HCT116 (cell line): ENCODE measurements at regions not wholly inside any gene's neighbourhood (a gene's known extent, or its start where the extent isn't known, plus 50 kb on each side); places are given as distances from the start of the nearest gene placed in this dataset.

Experiments
- ATAC-seq: fragments of 200-7000 bp; cut with Tn5 transposase; 2 replicates; pipeline ENCODE4 v1.9.1; 2020; ENCODE audit warnings: mild to moderate bottlenecking, moderate library complexity
- BruUV-seq: library from RNA; stranded (reverse); fragments of 400-500 nt; replicated peaks from 2 replicates; lab custom pipeline; 2021; lab: Mats Ljungman, UMichigan
- CTCF ChIA-PET: fragments of 300-600 bp; sonication (Branson Sonifier 250); formaldehyde crosslinking; loops from one replicate; lab custom pipeline; 2021; ENCODE audit warnings: antibody characterized with exemption; lab: Charles Lee
- POLR2A ChIA-PET: fragments of 300-600, 350-600 bp; sonication (Branson Sonifier 250); formaldehyde crosslinking; loops from one replicate; lab custom pipeline; 2021; ENCODE audit warnings: antibody characterized with exemption; lab: Charles Lee
- RAD21 ChIA-PET, 2 experiments: fragments of 300-600 bp; sonication (Branson Sonifier 250); formaldehyde crosslinking; loops; one replicate each; lab custom pipeline; 2023; ENCODE audit warnings: low total read pairs in 2 of 2; ENCODE audit not compliant: uncharacterized antibody in 2 of 2, unreplicated experiment in 2 of 2, low non-redundant PET in 1 of 2; lab: Charles Lee
- DNase-seq: peaks from one replicate; pipeline ENCODE4 v3.0.0-alpha.2; 2010; ENCODE audit warnings: low read depth, low spot score
- H2AFZ ChIP-seq: fragments of 200-600 bp; shearing (Covaris generic), sonication (generic); 2 replicates; pipeline ENCODE4 v1.6.1; 2017; ENCODE audit warnings: low read depth, mixed run types, mixed read lengths, antibody characterized with exemption, low read length; ENCODE audit not compliant: poor library complexity, severe bottlenecking
- H3K27ac ChIP-seq: 2 replicates; pipeline ENCODE4 v1.5.1; 2012; ENCODE audit warnings: low read depth, low read length
- H3K27me3 ChIP-seq: fragments of 200-600 bp; sonication (generic); 2 replicates; pipeline ENCODE4 v1.6.1; 2016; ENCODE audit warnings: mixed run types, low read length, mixed read lengths; ENCODE audit not compliant: insufficient read depth
- H3K36me3 ChIP-seq, 2 experiments: fragments of 200-500 bp in 1 of 2; fragments of 200-600 bp in 1 of 2; sonication (Bioruptor generic) in 1 of 2; sonication (generic) in 1 of 2; 2 replicates each; pipeline versions ENCODE4 v1.5.1 to v1.6.1; 2014 to 2016; ENCODE audit warnings: low read length in 2 of 2, inconsistent platforms in 1 of 2, mixed read lengths in 1 of 2, mixed run types in 1 of 2; ENCODE audit not compliant: insufficient read depth in 2 of 2, control insufficient read depth in 1 of 2
- H3K4me1 ChIP-seq, 2 experiments: fragments of 200-600 bp in 1 of 2; sonication (generic) in 1 of 2; 2 replicates each; pipeline versions ENCODE4 v1.5.1 to v1.6.1; 2012 to 2017; ENCODE audit warnings: low read length in 2 of 2, inconsistent platforms in 1 of 2, mild to moderate bottlenecking in 1 of 2, mixed read lengths in 1 of 2, mixed run types in 1 of 2, moderate library complexity in 1 of 2; ENCODE audit not compliant: insufficient read depth in 2 of 2, control insufficient read depth in 1 of 2
- H3K4me2 ChIP-seq: fragments of 200-600 bp; sonication (generic); 2 replicates; pipeline ENCODE4 v1.6.1; 2017; ENCODE audit warnings: mixed run types, low read length, mixed read lengths
- H3K4me3 ChIP-seq, 2 experiments: fragments of 200-600 bp in 1 of 2; sonication (generic) in 1 of 2; replicated peaks in 1 of 2; 2 replicates each; pipeline ENCODE4 v1.5.1; 2011 to 2016; ENCODE audit warnings: low read length in 2 of 2, control low read depth in 1 of 2, low read depth in 1 of 2, mild to moderate bottlenecking in 1 of 2, mixed read lengths in 1 of 2, mixed run types in 1 of 2
- H3K79me2 ChIP-seq: fragments of 200-600 bp; sonication (generic); 2 replicates; pipeline ENCODE4 v1.6.1; 2017; ENCODE audit warnings: mild to moderate bottlenecking, mixed run types, low read length, moderate library complexity, mixed read lengths; ENCODE audit not compliant: insufficient read depth
- H3K9ac ChIP-seq: fragments of 200-600 bp; sonication (generic); 2 replicates; pipeline ENCODE4 v1.6.1; 2016; ENCODE audit warnings: low read length, mixed read lengths
- H3K9me2 ChIP-seq: fragments of 200-600 bp; sonication (generic), shearing (Covaris generic); 2 replicates; pipeline ENCODE4 v1.6.1; 2017; ENCODE audit warnings: mixed run types, mild to moderate bottlenecking, moderate library complexity; ENCODE audit not compliant: insufficient read depth
- H3K9me3 ChIP-seq, 2 experiments: fragments of 200-500 bp in 1 of 2; fragments of 200-600 bp in 1 of 2; sonication (Bioruptor generic) in 1 of 2; sonication (generic) in 1 of 2; 2 replicates each; pipeline ENCODE4 v1.6.1; 2014 to 2017; ENCODE audit warnings: low read length in 2 of 2, mixed read lengths in 2 of 2, inconsistent platforms in 1 of 2, low read depth in 1 of 2, mild to moderate bottlenecking in 1 of 2, mixed run types in 1 of 2, moderate library complexity in 1 of 2; ENCODE audit not compliant: control insufficient read depth in 1 of 2, insufficient read depth in 1 of 2
- H4K20me1 ChIP-seq: fragments of 200-600 bp; sonication (generic), shearing (Covaris generic); 2 replicates; pipeline ENCODE4 v1.6.1; 2017; ENCODE audit warnings: mixed run types, mild to moderate bottlenecking, moderate library complexity; ENCODE audit not compliant: insufficient read depth
- ATF3 ChIP-seq: IDR thresholded peaks from 2 replicates; pipeline ENCODE4 v1.6.1; 2012
- CBX3 ChIP-seq: IDR thresholded peaks from 2 replicates; pipeline ENCODE4 v1.6.1; 2012; ENCODE audit warnings: low read depth
- CTCF ChIP-seq, 3 experiments: fragments of 200-600 bp in 1 of 3; sonication (generic) in 1 of 3; IDR thresholded peaks in 2 of 3; conservative IDR thresholded peaks in 1 of 3; 2 replicates each; pipeline ENCODE4 v1.5.1; 2012 to 2017; ENCODE audit warnings: low read depth in 2 of 3, low read length in 2 of 3, antibody characterized with exemption in 1 of 3, borderline replicate concordance in 1 of 3, control low read depth in 1 of 3, mild to moderate bottlenecking in 1 of 3, mixed read lengths in 1 of 3, mixed run types in 1 of 3, moderate library complexity in 1 of 3; ENCODE audit not compliant: insufficient read depth in 1 of 3
- EGR1 ChIP-seq: IDR thresholded peaks from 2 replicates; pipeline ENCODE4 v1.6.1; 2012; ENCODE audit warnings: low read depth
- EZH2 ChIP-seq: fragments of 200-600 bp; sonication (generic); IDR thresholded peaks from 2 replicates; pipeline ENCODE4 v1.6.1; 2017; ENCODE audit warnings: antibody characterized with exemption, mixed run types
- EZH2phosphoT487 ChIP-seq: fragments of 200-600 bp; IDR thresholded peaks from 2 replicates; pipeline ENCODE4 v1.6.1; 2018; ENCODE audit warnings: antibody characterized with exemption, borderline replicate concordance
- JUND ChIP-seq: IDR thresholded peaks from 2 replicates; pipeline ENCODE4 v1.6.1; 2012
- POLR2A ChIP-seq: IDR thresholded peaks from 2 replicates; pipeline ENCODE4 v1.7.0; 2011; ENCODE audit warnings: borderline replicate concordance; ENCODE audit not compliant: insufficient read depth, insufficient read length; ENCODE audit errors: extremely low read depth
- POLR2AphosphoS5 ChIP-seq: IDR thresholded peaks from 2 replicates; pipeline ENCODE4 v1.6.1; 2011; ENCODE audit warnings: mild to moderate bottlenecking, low read depth, low read length, moderate library complexity
- SP1 ChIP-seq: IDR thresholded peaks from 2 replicates; pipeline ENCODE4 v1.6.1; 2012; ENCODE audit warnings: low read depth
- TCF7L2 ChIP-seq: IDR thresholded peaks from 2 replicates; pipeline ENCODE4 v1.7.0; 2011; ENCODE audit warnings: borderline replicate concordance, inconsistent platforms; ENCODE audit not compliant: insufficient read depth, insufficient read length; ENCODE audit errors: extremely low read depth
- YY1 ChIP-seq: IDR thresholded peaks from 2 replicates; pipeline ENCODE4 v1.6.1; 2011; ENCODE audit warnings: low read length, low read depth, moderate library complexity, mild to moderate bottlenecking; ENCODE audit not compliant: insufficient replicate concordance; ENCODE audit errors: extremely low read depth
- ZBTB33 ChIP-seq: IDR thresholded peaks from 2 replicates; pipeline ENCODE4 v1.6.1; 2011; ENCODE audit warnings: mild to moderate bottlenecking, low read length, moderate library complexity; ENCODE audit not compliant: insufficient replicate concordance; ENCODE audit errors: extremely low read depth
- ZFX ChIP-seq: fragments of 450-650 bp; IDR thresholded peaks from 2 replicates; pipeline ENCODE4 v1.6.1; 2017
- ZNF274 ChIP-seq: fragments of 200-500 bp; sonication (Bioruptor generic); IDR thresholded peaks from 2 replicates; pipeline ENCODE4 v1.6.1; 2014; ENCODE audit warnings: mild to moderate bottlenecking, low read depth, low read length, inconsistent platforms
- intact Hi-C: fragments of 100-400 bp; cut with micrococcal nuclease; formaldehyde crosslinking; loops from 2 replicates; pipeline ENCODE4 v1.10.0; 2022
- TF ChIP-seq, protein P1 (sequence below): IDR thresholded peaks from 2 replicates; pipeline ENCODE4 v1.6.1; 2012; ENCODE audit warnings: low read depth

DNA sequence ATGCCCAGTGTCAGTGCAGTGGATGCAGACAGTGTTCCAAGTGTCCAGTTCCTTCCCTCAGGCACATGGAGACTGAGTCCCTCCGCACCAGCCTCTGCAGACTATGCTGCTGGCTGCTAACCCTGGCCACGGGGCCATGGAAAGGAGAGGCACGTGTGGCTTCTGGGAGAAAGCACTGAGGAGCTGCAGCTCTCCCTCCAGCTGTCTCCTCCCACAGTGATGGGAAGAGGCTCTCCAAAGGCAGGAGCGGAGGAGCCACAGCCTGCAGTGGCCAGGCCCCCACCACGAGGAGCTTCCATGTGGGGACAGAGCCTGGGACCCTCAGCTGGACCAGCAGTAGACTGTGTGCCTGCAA is 141.1 kb downstream of the NDUFA10 start:
- POLR2A ChIA-PET = no interaction called here
- RAD21 ChIA-PET = no interaction called here
- Histone ChIP-seq H3K4me3 (no peak overlapping the region), H3K27me3 (no peaks in the 10 kb centered on the region), H3K79me2 (no peaks in the 10 kb centered on the region), H3K27ac (no peak overlapping the region), H3K4me2 (no peak overlapping the region), H3K4me1 (no peaks in the 10 kb centered on the region), H3K9me3 (peaks cover 7% of the 10 kb centered on the region in 2 experiments; a peak in 2 of 4 replicates), H3K36me3 (no peaks in the 10 kb centered on the region), H3K9ac (no peak overlapping the region), H4K20me1 (no peaks in the 10 kb centered on the region), H3K9me2 (no peaks in the 10 kb centered on the region), H2AFZ (no peak overlapping the region)
- ATAC-seq (no peak), DNase-seq (no peak)
- CTCF ChIA-PET = interaction anchor here (2.9 kb wide), 1 partner anchor 60 kb away, joined by 14 read pairs; no protein-coding TSS in a partner anchor
- intact Hi-C loops = loop anchor here (5.0 kb wide), 2 partner anchors 507 to 617 kb away; no protein-coding TSS in a partner anchor
- no peak for TF ChIP-seq ATF3
- no peak for TF ChIP-seq TCF7L2
- TF ChIP-seq EGR1 = no peak
- TF ChIP-seq, protein P1, sequence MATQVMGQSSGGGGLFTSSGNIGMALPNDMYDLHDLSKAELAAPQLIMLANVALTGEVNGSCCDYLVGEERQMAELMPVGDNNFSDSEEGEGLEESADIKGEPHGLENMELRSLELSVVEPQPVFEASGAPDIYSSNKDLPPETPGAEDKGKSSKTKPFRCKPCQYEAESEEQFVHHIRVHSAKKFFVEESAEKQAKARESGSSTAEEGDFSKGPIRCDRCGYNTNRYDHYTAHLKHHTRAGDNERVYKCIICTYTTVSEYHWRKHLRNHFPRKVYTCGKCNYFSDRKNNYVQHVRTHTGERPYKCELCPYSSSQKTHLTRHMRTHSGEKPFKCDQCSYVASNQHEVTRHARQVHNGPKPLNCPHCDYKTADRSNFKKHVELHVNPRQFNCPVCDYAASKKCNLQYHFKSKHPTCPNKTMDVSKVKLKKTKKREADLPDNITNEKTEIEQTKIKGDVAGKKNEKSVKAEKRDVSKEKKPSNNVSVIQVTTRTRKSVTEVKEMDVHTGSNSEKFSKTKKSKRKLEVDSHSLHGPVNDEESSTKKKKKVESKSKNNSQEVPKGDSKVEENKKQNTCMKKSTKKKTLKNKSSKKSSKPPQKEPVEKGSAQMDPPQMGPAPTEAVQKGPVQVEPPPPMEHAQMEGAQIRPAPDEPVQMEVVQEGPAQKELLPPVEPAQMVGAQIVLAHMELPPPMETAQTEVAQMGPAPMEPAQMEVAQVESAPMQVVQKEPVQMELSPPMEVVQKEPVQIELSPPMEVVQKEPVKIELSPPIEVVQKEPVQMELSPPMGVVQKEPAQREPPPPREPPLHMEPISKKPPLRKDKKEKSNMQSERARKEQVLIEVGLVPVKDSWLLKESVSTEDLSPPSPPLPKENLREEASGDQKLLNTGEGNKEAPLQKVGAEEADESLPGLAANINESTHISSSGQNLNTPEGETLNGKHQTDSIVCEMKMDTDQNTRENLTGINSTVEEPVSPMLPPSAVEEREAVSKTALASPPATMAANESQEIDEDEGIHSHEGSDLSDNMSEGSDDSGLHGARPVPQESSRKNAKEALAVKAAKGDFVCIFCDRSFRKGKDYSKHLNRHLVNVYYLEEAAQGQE = no peak
- no peak for TF ChIP-seq POLR2A
- TF ChIP-seq SP1 = no peak
- TF ChIP-seq CTCF (IDR thresholded peaks at IDR 0.05 in 2 of 3, conservative IDR thresholded peaks at IDR 0.05 in 1 of 3; ENCODE audit: borderline replicate concordance in 1 of 3, insufficient read depth in 1 of 3, low read depth in 2 of 3, low read length in 2 of 3) = no peak
- no peak for TF ChIP-seq EZH2
- TF ChIP-seq ZNF274 = no peak
- TF ChIP-seq CBX3 = no peak
- TF ChIP-seq EZH2phosphoT487 = no peak
- no peak for TF ChIP-seq YY1
- TF ChIP-seq ZFX = no peak
- TF ChIP-seq POLR2AphosphoS5 = no peak
- no peak for TF ChIP-seq JUND
- no peak for TF ChIP-seq ZBTB33
- no TSS peak for BruUV-seq
